ENCODE measurements at regions not wholly inside any gene's neighbourhood (a gene's known extent, or its start where the extent isn't known, plus 50 kb on each side); places are given as distances from the start of the nearest gene placed in this dataset.

- POLR2A ChIA-PET (ENCODE audit: low non-redundant PET), result no interaction called here
- DNase-seq (ENCODE audit: low spot score), result no peak
These were observed 209.5 kb upstream of the ZNF536 start for GRCh38 chr19:30162718-30163117.

GRCh38 chr19:30163663-30164062 is 208.5 kb upstream of the ZNF536 start:
- DNase-seq (ENCODE audit: low spot score), result no peak
- CTCF ChIA-PET, result no interaction called here
- no peak overlapping the region for H3K27ac ChIP-seq

More at GRCh38 chr19:30162718-30163117, 209.5 kb upstream of the ZNF536 start:
- no peak for TF ChIP-seq CTCF (conservative IDR thresholded peaks at IDR 0.05; ENCODE audit: low read depth)
- CTCF ChIA-PET, result no interaction called here
- H3K27ac ChIP-seq, result no peak overlapping the region

GRCh38 chr19:30165228-30165813 is 206.9 kb upstream of the ZNF536 start:
- no peak for DNase-seq (ENCODE audit: low spot score)
- ChIA-PET CTCF (no interaction called here), POLR2A (ENCODE audit: low non-redundant PET) (no interaction called here)
- TF ChIP-seq CTCF (conservative IDR thresholded peaks at IDR 0.05; ENCODE audit: low read depth), result no peak
- no peak overlapping the region for H3K27ac ChIP-seq

More at GRCh38 chr19:30163663-30164062, 208.5 kb upstream of the ZNF536 start:
- no peak for TF ChIP-seq CTCF (conservative IDR thresholded peaks at IDR 0.05; ENCODE audit: low read depth)
- POLR2A ChIA-PET (ENCODE audit: low non-redundant PET), result no interaction called here

- CTCF ChIA-PET, result interaction anchor here (0.5 to 0.6 kb wide), 2 partner anchors 34 to 309 kb away, joined by 3 to 6 read pairs; no protein-coding TSS in a partner anchor
- POLR2A ChIA-PET (ENCODE audit: low non-redundant PET), result no interaction called here
- no peak for TF ChIP-seq CTCF (conservative IDR thresholded peaks at IDR 0.05; ENCODE audit: low read depth)
These were observed 204.8 kb upstream of the ZNF536 start for GRCh38 chr19:30167206-30167868.

GRCh38 chr19:30167976-30168635 is 204.1 kb upstream of the ZNF536 start:
- POLR2A ChIA-PET (ENCODE audit: low non-redundant PET), result no interaction called here

More at GRCh38 chr19:30167206-30167868, 204.8 kb upstream of the ZNF536 start:
- DNase-seq (ENCODE audit: low spot score), result no peak
- no peak overlapping the region for H3K27ac ChIP-seq

More at GRCh38 chr19:30167976-30168635, 204.1 kb upstream of the ZNF536 start:
- DNase-seq (ENCODE audit: low spot score), result no peak
- no peak overlapping the region for H3K27ac ChIP-seq
- CTCF ChIA-PET, result interaction anchor here (0.6 kb wide), 1 partner anchor 35 kb away, joined by 6 read pairs; no protein-coding TSS in a partner anchor
- no peak for TF ChIP-seq CTCF (conservative IDR thresholded peaks at IDR 0.05; ENCODE audit: low read depth)
